Bone marrow (tissue), 2 donors: ENCODE measurements at regions not wholly inside any gene's neighbourhood (a gene's known extent, or its start where the extent isn't known, plus 50 kb on each side); places are given as distances from the start of the nearest gene placed in this dataset.
"Not testable (repeated sequence)": the region's sequence is repeated elsewhere in the genome, so short reads cannot be mapped to it uniquely, and the experiment has no call there.

Experiments
- DNase-seq, 2 donors: peaks; one replicate each; lab custom pipeline; 2025; lab: John Stamatoyannopoulos, UW

DNA sequence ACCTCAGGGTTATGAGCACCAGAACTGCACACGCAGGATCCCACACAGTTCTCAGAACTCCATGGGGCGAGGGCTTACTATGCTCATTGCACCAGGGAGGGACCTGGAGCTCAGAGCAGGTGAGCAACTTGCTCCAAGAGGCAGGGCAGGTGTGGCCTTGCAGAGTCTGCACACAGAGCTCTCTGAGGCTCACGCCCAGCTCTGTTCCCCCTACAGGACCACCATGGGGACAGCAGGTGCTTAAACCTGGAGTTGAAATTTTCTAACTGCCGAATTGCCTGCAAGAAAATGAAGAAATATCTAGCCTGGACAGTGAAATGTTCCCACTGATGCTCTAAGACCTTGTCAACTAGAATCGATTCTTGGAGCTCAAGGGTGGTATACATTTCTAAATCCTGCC, 49.9 kb upstream of the MSMB start:
- DNase-seq = not testable (repeated sequence)

DNA sequence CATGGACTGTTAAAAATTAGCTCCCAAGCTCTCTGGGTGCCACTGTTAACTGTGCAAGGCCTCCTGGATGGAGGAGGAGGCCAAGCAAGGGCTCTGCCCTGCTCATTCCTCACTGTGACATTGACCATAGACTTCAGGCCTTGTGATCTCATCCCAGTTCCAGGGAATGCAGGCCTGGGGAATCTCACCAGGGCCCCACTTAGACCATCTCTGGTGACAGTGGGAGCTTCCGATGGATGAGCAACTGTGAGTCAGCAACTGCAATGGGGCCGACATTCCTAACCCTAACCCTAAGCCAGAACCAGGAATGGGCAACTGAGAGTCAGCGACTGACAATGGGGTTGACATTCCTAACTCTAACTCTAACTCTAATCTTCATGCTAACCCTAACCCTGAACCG, 50.4 kb upstream of the MSMB start:
- no peak for DNase-seq

GRCh38 chr10:46096909-46097575, 51.0 kb upstream of the MSMB start:
- DNase-seq = peak in 1 of 2 donors; percentile 30

- DNase-seq = no peak
These were observed 51.7 kb upstream of the MSMB start for GRCh38 chr10:46097576-46098317.

DNA sequence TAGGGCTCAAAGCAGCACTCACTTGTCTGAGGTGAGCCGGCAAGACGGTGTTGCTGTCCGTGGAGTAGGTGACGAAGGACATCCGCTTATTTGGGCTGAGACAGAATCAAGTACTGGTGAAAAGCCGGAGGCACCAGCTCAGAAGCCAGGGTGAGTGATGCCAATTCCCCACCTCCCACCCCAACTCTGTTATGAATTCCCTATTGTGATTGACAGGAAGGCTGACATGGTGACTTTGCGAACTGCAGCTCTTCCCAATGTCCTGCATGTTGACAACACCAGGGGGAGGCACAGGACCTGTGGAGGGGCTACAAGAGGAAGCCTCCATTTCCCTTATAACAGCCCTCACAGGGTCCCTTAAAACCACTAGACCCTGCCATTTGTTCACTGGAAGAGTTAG, 52.3 kb upstream of the MSMB start:
- no peak for DNase-seq

GRCh38 chr10:46098925-46099324, 52.9 kb upstream of the MSMB start:
- not testable (repeated sequence) for DNase-seq

GRCh38 chr10:46104071-46104585, 58.1 kb upstream of the MSMB start:
- DNase-seq = no peak

DNA sequence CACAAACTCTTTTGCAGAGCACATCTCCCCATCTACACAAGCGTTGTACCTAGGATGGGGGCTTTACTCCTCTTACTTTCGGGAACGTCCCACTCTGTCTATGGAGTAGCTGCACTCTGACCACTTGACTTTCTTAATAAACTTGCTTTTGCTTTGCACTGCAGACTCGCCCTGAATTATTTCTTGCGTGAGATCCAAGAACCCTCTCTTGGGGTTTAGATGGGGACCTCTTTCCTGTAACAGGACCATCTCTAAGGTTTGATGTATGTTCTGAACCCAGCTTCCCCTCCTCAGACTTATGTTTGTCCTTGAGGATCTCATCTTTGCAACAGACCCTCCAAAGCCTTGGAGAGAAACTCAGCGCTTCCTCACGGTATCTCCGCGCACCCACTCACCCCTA, 59.3 kb upstream of the MSMB start:
- not testable (repeated sequence) for DNase-seq

DNA sequence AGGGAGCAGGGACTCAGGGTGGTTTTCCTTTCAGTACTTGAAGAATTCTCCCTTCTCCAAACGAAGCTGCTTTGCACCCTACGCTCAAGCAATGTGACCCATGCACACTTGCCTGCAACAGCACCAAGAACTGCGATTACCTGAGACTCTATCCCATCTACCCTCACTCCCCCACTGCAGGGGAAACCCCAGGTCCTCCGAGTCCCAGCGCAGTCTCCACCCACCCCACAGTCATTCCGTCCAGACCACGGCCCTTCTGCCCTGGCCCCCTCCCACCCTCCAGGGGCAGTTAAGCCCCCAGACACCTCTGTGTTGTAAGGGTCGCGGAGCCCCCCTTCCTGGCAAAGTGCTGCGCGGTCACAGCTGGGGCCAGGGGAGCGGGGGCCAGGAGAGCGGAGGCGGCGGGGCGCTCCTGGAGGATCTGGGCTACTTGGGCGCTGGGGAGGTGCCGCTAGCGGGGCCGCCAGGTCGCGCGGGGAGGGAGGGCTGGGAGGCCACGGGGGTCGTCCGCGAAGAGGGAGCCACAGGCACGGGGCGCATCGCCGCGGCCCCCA, 59.9 kb upstream of the MSMB start:
- DNase-seq = not testable (repeated sequence)

- peak; percentile 37 to 42 for DNase-seq
These were observed 60.6 kb upstream of the MSMB start for GRCh38 chr10:46106410-46107255.

- DNase-seq = not testable (repeated sequence)
These were observed 62.1 kb upstream of the MSMB start for GRCh38 chr10:46108158-46108499.

DNA sequence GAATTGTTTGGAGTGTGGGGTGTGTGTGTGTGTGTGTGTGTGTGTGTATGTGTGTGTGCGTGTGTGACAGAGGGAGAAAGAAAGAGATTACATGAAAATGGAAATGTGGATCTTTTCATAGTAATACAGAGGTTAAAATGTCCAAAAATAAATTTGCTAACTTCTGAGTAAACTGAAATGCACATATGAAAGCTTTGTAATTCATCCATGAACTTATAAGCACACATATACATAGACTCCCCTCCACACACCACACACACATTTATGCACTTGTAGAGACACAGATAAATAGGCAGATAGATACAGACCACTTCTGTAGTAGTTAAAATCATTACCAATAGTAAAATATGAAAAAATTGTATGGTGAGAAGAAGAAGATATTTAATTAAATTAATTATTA, 108.2 kb upstream of the MSMB start:
- not testable (repeated sequence) for DNase-seq

GRCh38 chr10:46154683-46155082, 108.6 kb upstream of the MSMB start:
- DNase-seq = not testable (repeated sequence)

DNA sequence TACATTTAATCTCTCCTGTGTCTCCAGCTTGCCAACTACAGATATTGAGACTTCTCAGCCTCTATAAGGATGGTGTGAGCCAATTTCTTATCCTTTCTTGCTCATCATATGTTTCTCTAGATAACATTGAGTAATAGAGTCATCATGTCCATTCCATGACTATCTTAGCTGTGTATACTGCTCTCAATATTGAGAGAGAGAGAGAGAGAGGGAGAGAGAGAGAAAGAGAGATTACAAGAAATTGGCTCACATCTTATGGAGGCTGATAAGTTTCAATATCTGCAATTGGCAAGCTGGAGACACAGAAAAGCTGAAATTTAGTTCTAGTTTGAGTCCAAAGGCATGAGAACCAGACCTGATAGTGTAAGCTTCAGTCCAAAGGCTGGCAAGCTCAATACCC, 110.8 kb upstream of the MSMB start:
- DNase-seq = not testable (repeated sequence)

GRCh38 chr10:46169736-46170135, 117.1 kb upstream of the ANTXRL start:
- no peak for DNase-seq

GRCh38 chr10:46170789-46171188, 116.0 kb upstream of the ANTXRL start:
- no peak for DNase-seq

- peak in 1 of 2 donors; percentile 21 for DNase-seq
These were observed 115.1 kb upstream of the ANTXRL start for GRCh38 chr10:46171661-46172060.

GRCh38 chr10:46175296-46175695, 111.5 kb upstream of the ANTXRL start:
- DNase-seq = no peak

GRCh38 chr10:46175831-46176230, 111.0 kb upstream of the ANTXRL start:
- no peak for DNase-seq

DNA sequence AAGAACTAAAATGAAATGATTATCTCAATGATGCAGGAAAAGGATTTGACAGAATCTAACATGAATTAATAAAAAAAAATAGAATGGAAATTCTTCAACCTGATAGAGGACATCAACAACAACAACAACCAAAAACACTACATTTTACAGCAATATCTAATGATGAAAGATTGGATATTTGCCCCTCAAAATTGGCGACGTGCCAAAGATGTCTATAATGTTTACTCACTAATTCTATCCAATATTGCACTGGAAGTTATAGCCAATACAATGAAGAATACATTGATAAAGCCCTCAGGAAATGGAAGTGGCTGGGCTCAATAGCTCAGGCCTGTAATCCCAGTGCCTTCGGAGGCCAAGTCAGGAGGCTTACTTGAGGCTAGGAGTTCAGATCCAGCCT, 99.4 kb upstream of the ANTXRL start:
- not testable (repeated sequence) for DNase-seq

GRCh38 chr10:46197050-46197449, 89.7 kb upstream of the ANTXRL start:
- DNase-seq = no peak

DNA sequence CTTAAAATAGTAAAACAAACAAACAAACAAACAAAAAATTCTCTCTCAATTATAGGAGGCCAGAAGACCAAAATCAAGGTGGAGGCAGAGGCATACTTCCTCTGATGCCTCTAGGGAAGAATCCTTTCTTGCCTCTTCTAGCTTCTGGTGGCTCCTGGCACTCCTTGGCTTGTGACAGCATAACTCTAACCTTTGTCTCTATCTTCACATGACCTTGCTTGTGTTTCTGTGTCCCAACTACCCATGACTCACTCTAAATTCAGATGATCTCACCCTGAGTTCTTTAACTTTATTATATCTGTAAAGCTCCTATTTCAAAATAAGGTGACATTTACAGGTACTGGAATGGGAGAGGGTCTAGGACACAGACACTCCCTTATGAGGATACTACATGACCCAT, 88.3 kb upstream of the ANTXRL start:
- no peak for DNase-seq
